Mesothelial cell of epicardium (in vitro differentiated cells): ENCODE measurements at regions not wholly inside any gene's neighbourhood (a gene's known extent, or its start where the extent isn't known, plus 50 kb on each side); places are given as distances from the start of the nearest gene placed in this dataset.

ENCODE experiments used
- DNase-seq, 2 experiments: peaks; one replicate each; pipeline ENCODE4 v3.0.0; 2021; ENCODE audit warnings: low spot score in 2 of 2; ENCODE audit not compliant: unreplicated experiment in 2 of 2
- H3K27ac Mint-ChIP-seq: 2 replicates; pipeline ENCODE4 v1.8.0; 2021; ENCODE audit warnings: mixed read lengths
- H3K27me3 Mint-ChIP-seq: 2 replicates; pipeline ENCODE4 v1.8.0; 2021; ENCODE audit warnings: low read depth, mixed read lengths
- H3K36me3 Mint-ChIP-seq: 2 replicates; pipeline ENCODE4 v1.8.0; 2021; ENCODE audit warnings: mixed read lengths
- H3K4me1 Mint-ChIP-seq: 2 replicates; pipeline ENCODE4 v1.8.0; 2021; ENCODE audit warnings: mixed read lengths
- H3K4me3 Mint-ChIP-seq: 2 replicates; pipeline ENCODE4 v1.8.0; 2021; ENCODE audit warnings: mild to moderate bottlenecking, moderate library complexity, mixed read lengths
- H3K9me3 Mint-ChIP-seq: 2 replicates; pipeline ENCODE4 v1.8.0; 2021; ENCODE audit warnings: mixed read lengths
- TF ChIP-seq, protein P1 (sequence below): fragments of 200-600 bp; sonication (generic); IDR thresholded peaks from one replicate; pipeline ENCODE4 v1.5.0; 2021; ENCODE audit warnings: antibody characterized with exemption; ENCODE audit not compliant: unreplicated experiment

DNA sequence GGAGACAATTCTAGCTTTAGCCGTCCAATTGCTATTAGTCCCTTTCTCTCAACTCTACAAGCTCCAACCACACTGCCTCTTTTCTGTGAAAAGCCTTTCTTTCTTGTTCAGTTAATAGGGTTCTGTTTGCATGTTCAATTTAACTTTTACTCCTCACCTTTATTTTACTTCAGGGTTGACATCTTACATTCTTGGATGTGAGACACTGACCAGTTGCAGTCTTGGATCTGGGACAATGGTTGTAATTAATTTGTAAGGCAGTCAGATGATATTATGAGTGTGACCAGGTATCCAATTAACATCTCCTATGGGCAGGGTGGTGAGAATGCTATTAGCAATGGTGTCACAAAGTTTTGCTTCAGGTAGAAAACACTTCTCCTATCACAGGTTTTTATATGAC is 774.5 kb downstream of the TLR4 start:
- Mint-ChIP-seq H3K27me3 (peaks cover 3% of the 10 kb centered on the region), H3K4me3 (no peak overlapping the region), H3K9me3 (no peaks in the 10 kb centered on the region), H3K36me3 (no peaks in the 10 kb centered on the region), H3K27ac (no peak overlapping the region), H3K4me1 (no peaks in the 10 kb centered on the region)
- DNase-seq: no peak
- TF ChIP-seq, protein P1, sequence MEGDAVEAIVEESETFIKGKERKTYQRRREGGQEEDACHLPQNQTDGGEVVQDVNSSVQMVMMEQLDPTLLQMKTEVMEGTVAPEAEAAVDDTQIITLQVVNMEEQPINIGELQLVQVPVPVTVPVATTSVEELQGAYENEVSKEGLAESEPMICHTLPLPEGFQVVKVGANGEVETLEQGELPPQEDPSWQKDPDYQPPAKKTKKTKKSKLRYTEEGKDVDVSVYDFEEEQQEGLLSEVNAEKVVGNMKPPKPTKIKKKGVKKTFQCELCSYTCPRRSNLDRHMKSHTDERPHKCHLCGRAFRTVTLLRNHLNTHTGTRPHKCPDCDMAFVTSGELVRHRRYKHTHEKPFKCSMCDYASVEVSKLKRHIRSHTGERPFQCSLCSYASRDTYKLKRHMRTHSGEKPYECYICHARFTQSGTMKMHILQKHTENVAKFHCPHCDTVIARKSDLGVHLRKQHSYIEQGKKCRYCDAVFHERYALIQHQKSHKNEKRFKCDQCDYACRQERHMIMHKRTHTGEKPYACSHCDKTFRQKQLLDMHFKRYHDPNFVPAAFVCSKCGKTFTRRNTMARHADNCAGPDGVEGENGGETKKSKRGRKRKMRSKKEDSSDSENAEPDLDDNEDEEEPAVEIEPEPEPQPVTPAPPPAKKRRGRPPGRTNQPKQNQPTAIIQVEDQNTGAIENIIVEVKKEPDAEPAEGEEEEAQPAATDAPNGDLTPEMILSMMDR: no peak

DNA sequence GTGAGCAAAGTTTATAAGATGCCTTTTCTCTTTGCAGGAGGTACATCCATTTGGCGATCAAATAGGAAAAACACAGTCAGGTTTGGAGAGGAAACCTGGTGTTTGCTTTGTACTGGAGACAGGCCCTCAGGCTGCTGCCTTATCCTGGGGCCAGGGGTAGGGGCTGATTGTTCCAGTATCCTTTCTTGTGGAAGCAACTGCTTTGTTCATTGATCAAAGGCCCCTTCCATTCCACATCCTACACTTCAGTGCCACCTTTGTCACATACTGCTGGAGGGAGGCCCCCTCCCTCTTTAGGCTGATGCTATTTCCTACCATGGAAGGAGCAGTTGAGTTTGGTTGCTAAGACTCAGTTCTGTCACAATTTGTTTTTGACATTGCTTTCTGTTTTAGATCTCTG is 778.1 kb downstream of the TLR4 start:
- Mint-ChIP-seq H3K36me3 (no peaks in the 10 kb centered on the region), H3K4me3 (no peak overlapping the region), H3K27me3 (peaks cover 3% of the 10 kb centered on the region), H3K4me1 (no peaks in the 10 kb centered on the region), H3K27ac (no peak overlapping the region), H3K9me3 (no peaks in the 10 kb centered on the region)
- DNase-seq: no peak
- TF ChIP-seq, protein P1: no peak

DNA sequence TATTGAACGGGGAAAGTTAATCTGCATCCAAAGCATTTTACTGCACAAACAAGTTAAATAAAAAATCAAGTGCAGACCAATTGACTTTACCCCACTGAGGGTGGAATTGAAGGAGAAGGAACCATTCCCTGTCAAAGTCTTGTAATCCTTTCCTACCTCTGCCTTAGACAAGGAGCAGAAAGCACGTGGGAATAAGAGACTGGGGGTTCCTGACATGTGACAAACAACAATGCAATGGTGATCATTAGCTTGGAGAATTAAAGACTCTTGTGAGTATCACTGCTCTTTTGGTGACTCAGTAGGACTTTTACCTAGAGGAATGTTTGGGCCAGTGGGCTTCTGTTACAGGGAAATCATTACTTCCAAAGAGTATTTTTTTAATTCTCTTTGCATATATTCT is 779.5 kb downstream of the TLR4 start:
- DNase-seq: no peak
- Mint-ChIP-seq H3K27ac (no peak overlapping the region), H3K4me3 (no peak overlapping the region), H3K9me3 (no peaks in the 10 kb centered on the region), H3K4me1 (no peaks in the 10 kb centered on the region), H3K36me3 (no peaks in the 10 kb centered on the region), H3K27me3 (peaks cover 3% of the 10 kb centered on the region)
- TF ChIP-seq, protein P1: no peak

DNA sequence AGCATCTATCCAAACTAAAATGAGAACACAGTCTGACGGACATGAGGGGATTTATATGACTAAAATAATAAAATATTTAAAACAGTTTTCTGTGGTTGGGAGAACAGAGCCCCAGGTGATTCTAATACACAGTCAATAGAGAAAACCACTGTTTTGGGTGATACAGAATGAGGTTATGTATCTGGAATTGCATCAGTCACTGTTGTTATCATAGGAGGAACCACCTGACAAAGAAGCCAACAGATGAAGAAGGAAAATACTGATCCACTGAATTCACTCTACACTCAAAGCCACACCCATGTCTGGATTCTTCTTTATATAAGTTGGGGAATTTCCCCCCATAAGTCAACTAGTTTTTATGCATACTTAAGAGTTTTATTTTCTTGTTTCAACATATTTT is 799.0 kb downstream of the TLR4 start:
- no peaks in the 10 kb centered on the region for H3K36me3 Mint-ChIP-seq
- TF ChIP-seq, protein P1: no peak
- peaks cover 58% of the 10 kb centered on the region for H3K9me3 Mint-ChIP-seq
- no peak overlapping the region for H3K27ac Mint-ChIP-seq
- DNase-seq: no peak
- H3K27me3 Mint-ChIP-seq: no peaks in the 10 kb centered on the region
- no peak overlapping the region for H3K4me3 Mint-ChIP-seq
- H3K4me1 Mint-ChIP-seq: no peaks in the 10 kb centered on the region

DNA sequence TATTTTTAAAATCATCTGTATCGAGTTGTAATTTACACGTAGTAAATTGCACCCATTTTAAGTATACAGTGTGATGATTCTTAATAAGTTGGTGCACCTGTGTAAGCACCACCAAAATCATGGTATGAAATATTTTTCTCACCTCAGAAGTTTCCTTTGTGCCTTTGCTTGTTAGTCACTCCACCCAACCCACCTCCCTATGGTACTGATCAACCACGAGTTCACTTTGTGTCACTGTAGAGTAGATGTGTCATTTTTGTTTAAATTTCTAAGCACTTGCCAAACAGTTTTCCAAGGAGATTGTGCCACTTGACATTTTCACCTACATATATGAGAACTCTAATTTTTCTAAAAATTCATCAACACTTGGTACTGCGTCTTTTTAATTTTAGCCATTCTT is 806.5 kb downstream of the TLR4 start:
- TF ChIP-seq, protein P1: no peak
- H3K4me1 Mint-ChIP-seq: no peaks in the 10 kb centered on the region
- H3K27ac Mint-ChIP-seq: no peak overlapping the region
- H3K4me3 Mint-ChIP-seq: no peak overlapping the region
- no peak for DNase-seq
- peaks cover 17% of the 10 kb centered on the region for H3K9me3 Mint-ChIP-seq
- no peaks in the 10 kb centered on the region for H3K36me3 Mint-ChIP-seq
- H3K27me3 Mint-ChIP-seq: no peaks in the 10 kb centered on the region

DNA sequence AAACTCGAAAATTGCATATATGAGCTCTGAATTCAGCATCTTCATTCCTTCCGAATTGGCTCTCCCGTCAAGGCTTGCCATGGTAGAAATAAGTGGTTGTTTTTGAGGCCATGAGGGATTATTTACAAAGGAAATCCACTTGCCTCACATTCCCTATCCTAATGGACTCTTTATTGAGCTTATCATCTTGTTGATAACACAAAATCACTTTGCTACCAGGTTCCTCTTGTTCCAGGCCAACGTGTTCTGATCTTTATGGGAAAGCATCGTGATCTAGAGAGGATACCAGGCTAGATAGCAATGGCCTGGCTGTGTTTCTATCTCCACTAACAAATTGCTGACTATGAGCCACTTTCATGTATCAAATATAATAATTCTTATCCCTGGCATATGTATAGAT is 811.7 kb downstream of the TLR4 start:
- Mint-ChIP-seq H3K4me3 (no peak overlapping the region), H3K27ac (no peak overlapping the region), H3K36me3 (no peaks in the 10 kb centered on the region)

More for the DNA sequence above, 811.7 kb downstream of the TLR4 start:
- Mint-ChIP-seq H3K9me3 (no peaks in the 10 kb centered on the region), H3K4me1 (no peaks in the 10 kb centered on the region), H3K27me3 (peaks cover 5% of the 10 kb centered on the region)
- no peak for DNase-seq
- TF ChIP-seq, protein P1: no peak
